Myocyte (in vitro differentiated cells): ENCODE measurements at regions not wholly inside any gene's neighbourhood (a gene's known extent, or its start where the extent isn't known, plus 50 kb on each side); places are given as distances from the start of the nearest gene placed in this dataset.

Experiments used
- DNase-seq: peaks from one replicate; pipeline ENCODE4 v3.0.0-alpha.2; 2012; ENCODE audit warnings: low read depth

DNA sequence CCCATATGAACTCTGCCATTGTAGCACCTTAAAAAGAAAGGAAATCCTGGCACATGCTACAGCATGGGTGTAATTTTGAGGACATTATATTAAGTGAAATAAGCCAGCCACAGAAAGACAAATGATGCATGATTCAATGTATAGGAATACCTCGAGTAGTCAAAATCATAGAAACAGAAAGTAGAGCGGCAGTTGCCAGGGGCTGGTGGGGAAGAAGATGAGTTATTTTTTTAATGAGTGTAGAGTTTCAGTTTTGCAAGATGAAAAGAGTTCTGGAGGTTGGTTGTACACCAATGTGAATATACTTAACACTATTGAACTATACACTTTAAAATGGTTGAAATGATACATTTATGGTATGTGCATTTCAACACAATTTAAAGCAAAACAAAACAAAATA is 133.0 kb downstream of the ZDHHC21 start:
- DNase-seq: no peak

DNA sequence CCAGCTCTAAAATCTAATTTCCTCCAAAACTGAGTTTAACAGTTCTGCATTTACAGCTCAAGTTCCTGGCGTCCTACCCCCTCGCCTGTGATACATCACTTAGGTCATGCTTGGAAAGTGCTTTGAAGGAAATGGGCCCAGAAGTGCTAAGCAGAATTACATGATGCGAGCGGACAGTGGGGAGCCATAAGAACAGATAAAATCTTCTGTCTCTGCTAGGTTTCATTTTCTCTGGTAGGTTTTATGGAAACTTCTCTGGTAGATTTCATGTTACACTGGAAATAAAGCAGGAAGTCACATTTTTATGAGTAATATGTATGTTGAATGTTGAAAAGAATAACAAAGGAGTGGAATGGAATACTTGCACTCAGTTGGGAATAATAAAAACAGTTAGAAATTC is 138.3 kb downstream of the ZDHHC21 start:
- no peak for DNase-seq

GRCh38 chr9:14547245-14548060 is 145.8 kb downstream of the ZDHHC21 start:
- no peak for DNase-seq

DNA sequence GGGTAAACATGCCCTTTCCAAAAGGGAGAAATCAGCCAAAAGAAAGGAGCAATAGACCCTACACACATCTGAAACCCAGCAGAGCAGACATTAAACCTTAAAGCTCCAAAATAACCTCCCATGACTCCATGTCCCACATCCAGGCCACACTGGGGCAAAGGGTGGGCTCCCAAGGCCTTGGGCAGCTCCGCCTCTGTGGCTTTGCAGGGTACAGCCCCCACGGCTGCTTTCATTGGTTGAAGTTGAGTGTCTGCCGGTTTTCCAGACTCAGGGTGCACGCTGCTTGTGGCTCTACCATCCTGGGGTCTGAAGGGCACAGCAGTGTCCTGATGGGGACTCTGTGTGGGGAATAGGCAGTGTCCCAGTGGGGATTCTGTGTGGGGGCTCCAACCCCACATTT is 146.5 kb downstream of the ZDHHC21 start:
- DNase-seq: no peak

GRCh38 chr9:14542071-14542470 is 151.2 kb downstream of the ZDHHC21 start:
- no peak for DNase-seq

GRCh38 chr9:14538526-14538925 is 154.7 kb downstream of the ZDHHC21 start:
- DNase-seq: no peak

DNA sequence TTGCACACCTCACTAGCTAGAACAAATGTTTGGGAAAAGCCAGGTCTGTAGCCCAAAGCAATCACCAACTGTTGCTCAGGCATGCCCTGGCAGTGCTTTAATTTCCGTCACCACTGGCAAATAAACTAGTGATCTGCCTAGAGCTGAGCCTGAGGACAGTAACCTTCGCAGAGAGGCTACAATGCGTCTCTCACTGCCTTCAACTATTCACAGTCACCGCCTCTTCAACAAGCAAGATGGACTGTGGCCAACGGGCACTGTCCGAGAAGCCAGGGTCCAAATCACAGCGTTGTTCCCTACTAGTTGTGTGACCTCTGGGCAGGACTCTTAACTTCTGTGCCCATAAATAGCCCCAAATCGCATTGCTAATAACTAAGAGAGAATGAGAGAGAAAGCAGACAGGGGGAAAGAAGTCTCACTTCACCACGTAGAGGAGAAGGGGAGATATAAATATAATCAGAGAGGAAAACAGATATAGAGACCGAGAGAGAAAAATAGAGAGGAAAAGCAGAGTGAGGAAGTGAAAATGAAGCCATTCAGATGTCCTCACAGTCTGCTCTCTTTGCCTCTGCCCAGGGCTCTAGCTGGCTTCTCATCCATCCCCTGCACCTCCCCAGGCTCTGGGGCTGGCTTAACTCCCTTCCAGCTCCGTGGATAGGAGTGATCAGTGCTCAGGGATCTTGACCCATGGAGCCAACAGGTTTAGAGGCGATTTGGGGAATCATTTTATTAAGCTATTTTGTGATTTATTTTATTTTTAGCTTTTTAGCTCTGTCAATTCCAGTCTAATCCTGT is 157.9 kb downstream of the ZDHHC21 start:
- DNase-seq: no peak

- DNase-seq: no peak
These were observed 159.2 kb downstream of the ZDHHC21 start for GRCh38 chr9:14533867-14534640.

- no peak for DNase-seq
These were observed 160.6 kb downstream of the ZDHHC21 start for GRCh38 chr9:14532456-14533115.

DNA sequence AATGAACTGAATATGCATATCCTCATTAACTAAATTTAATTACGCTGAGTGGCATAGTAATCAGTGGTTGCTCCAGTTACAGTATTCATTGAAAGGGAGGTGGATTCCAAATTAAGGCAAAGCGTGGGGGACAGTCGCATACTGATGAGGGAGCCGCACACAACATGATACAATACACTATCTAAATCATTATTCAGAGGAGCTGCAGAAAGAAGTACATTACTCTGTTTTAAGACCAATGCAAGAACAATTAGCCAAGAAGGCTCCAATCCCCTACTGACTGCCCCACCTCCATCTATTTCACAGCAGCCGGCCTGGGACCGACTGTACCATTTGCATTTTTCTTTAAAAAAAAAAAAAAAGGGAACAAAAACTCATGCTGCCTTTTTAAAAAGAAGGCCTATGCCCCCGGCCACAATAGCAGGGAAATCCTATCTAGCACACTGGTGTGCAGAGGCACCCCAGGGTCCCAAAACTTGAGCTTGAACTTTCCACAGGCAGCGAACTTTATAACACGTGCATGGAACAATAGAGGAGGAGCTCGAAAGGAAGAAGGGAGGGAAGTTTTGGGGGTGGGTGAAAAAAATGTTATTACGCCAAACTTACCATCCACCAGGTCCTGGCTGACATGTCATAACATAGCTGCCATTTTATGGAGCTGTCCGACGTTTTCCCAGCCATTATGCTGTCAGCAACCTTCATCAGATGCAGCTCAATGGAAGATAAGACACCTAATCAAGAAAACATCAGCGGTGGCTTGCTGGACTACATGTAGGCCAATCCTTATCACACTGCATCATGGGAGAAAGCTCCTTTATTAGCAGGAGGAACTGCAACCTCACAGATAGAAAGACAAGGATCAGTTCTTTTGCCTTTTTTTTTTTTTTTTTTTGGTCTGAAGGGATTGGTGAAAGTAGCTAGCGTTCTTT is 161.6 kb downstream of the ZDHHC21 start:
- DNase-seq: no peak

DNA sequence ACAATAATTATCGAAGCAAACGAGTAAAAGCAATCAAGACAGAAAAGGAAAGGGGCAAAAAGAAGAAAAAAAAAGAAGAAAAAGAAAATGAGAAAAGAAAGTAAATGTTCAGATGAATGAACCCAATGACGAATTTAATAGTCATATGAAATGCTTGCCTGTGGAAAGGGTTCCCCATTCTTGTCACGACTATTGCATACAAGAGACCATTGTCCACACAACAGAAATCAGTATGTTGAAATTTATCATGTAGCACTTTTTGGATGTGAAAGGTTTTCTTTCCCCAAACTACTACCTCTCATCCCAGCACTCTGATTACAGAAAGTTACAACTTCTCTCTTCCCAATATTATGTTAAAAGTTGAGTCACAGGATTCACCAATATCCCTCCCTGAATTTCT is 162.4 kb downstream of the ZDHHC21 start:
- DNase-seq: no peak

- DNase-seq: no peak
These were observed 162.9 kb downstream of the ZDHHC21 start for GRCh38 chr9:14530366-14530765.

DNA sequence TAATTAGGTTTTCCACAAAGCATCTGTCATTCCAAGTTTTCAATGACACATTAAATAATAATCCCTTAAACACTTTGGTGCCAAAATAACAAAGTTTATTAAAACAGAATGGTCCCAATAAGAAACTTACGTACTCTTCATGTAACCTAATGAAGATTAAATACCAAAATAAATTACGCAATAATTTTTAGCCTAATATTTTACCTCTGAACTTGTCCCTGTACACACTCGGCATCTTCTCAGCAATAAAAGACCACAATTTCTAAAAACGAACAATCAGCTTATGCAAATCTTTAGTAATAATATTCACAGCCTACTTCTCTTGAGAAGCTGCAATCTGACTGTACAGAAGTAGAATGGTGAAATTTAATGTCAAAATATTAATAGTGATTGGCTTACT is 163.6 kb downstream of the ZDHHC21 start:
- DNase-seq: no peak

GRCh38 chr9:14529054-14529453 is 164.2 kb downstream of the ZDHHC21 start:
- DNase-seq: no peak

- DNase-seq: no peak
These were observed 166.7 kb downstream of the ZDHHC21 start for GRCh38 chr9:14526504-14526903.

DNA sequence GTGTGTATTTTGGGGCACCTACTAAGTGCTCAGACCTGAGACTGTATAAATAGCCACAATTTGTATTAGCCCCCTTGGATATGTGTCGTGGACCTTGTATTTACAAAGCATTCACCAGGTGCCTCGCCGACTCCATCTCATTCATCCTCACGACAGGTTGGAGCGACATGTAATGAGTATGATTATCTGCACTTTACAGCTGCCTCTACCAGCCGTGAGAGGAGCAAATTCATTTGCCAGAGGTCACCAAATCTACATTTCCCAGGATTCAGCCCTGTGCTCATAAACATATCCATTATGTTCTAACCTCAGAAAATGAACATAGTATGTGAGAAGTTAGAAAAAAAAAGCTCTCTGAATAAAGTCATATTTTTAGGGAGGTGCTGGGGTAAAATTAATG is 167.4 kb downstream of the ZDHHC21 start:
- no peak for DNase-seq

DNA sequence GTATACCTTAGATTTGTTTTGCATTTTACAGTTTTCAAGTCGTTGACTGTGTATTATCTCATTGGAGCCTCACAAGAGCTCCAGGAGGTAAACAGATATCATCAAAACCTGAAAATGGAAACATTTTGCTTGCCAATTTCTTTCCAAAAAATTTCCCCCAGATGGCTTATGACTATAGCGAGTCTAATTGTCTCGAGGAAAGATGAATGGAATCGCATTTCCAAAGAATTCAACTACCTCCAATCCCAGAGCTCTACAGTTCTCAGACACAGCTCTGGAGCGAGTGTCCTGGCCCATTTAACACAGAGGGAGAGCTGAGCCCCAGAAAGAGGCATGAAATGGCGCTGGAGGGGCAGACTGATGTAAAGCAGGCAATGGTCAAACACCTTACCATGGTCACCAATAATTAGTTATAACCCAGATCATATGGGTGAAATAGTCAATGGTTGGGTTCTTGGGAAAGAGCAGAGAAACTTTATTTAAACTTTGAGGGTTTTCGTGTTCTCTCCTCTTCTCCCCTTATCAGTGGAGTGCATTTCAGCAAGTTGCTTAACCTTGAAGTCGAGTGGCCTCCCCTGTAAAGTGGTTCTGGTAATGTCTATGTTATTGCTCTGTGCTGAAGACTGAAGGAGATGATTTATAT is 168.2 kb downstream of the ZDHHC21 start:
- DNase-seq: no peak

DNA sequence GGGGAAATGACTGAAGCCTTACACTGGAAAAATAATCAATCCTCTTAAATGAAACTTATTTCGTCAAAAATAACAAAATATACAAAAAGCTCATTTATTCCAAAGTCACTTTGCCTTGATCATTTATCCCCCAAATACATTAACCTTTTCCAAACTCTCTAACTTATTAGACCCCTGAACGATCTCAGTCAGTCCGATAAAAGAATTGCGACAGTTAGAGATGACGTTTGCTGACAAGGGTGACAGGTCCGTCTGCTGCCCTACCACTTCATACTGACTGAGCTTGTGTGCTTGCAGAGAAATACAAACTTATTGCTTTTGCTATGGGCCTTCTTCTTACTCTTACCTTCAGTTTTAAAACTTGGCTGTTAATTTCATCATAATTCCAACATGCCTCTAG is 169.7 kb downstream of the ZDHHC21 start:
- no peak for DNase-seq

- no peak for DNase-seq
These were observed 170.4 kb downstream of the ZDHHC21 start for GRCh38 chr9:14522627-14523379.
